Renal pelvis (tissue), 1 donor: ENCODE measurements at regions not wholly inside any gene's neighbourhood (a gene's known extent, or its start where the extent isn't known, plus 50 kb on each side); places are given as distances from the start of the nearest gene placed in this dataset.

Source experiments
- DNase-seq: peaks from one replicate; pipeline ENCODE4 v3.0.0-alpha.2; 2013

DNA sequence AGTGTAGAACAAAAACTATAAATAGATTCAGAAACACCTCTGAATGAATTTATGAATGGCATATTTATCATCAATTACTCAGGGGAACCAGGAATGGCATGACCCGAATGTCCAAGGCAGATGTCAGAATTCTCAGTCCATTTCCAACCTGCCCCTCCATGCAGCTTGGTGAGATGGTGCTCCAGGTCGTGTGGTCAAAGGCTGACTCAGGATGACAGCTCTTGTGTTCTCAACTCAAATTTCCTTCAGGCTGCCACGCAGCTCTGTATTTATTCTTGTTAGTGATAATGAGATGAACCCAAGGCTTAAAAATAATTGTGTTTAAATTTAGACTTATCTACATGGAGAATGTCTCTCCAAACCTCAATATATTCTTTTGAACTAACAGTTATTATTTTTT lies 146.9 kb downstream of the METTL4 start:
- DNase-seq, result no peak

GRCh38 chr18:2425426-2426317 lies 145.6 kb downstream of the METTL4 start:
- DNase-seq, result no peak

- DNase-seq, result no peak
These were observed 141.1 kb downstream of the METTL4 start for GRCh38 chr18:2430191-2430590.

DNA sequence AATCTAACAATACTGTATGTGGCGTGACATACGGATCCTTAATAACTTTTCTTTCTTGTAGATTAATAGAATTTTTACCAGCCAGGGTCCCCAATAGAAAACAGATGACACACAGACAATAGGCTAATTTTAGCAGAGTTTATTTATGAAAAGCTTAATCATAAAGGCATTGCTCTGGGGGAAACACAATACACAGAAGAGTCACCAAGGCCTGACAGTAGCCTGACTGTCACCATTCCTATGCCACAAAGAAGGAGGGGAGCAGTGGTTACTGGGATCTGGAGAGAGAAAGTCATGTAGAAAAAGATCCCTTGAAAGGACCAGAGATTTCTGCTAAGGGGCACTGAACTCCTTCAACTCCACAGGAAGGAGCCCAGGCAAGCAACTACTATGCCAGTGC lies 139.5 kb downstream of the METTL4 start:
- DNase-seq, result no peak

GRCh38 chr18:2433366-2433765 lies 137.9 kb downstream of the METTL4 start:
- no peak for DNase-seq

- DNase-seq, result no peak
These were observed 129.8 kb downstream of the METTL4 start for GRCh38 chr18:2441544-2441943.

GRCh38 chr18:2442006-2442405 lies 129.3 kb downstream of the METTL4 start:
- DNase-seq, result no peak

- DNase-seq, result no peak
These were observed 128.5 kb downstream of the METTL4 start for GRCh38 chr18:2442726-2443275.

DNA sequence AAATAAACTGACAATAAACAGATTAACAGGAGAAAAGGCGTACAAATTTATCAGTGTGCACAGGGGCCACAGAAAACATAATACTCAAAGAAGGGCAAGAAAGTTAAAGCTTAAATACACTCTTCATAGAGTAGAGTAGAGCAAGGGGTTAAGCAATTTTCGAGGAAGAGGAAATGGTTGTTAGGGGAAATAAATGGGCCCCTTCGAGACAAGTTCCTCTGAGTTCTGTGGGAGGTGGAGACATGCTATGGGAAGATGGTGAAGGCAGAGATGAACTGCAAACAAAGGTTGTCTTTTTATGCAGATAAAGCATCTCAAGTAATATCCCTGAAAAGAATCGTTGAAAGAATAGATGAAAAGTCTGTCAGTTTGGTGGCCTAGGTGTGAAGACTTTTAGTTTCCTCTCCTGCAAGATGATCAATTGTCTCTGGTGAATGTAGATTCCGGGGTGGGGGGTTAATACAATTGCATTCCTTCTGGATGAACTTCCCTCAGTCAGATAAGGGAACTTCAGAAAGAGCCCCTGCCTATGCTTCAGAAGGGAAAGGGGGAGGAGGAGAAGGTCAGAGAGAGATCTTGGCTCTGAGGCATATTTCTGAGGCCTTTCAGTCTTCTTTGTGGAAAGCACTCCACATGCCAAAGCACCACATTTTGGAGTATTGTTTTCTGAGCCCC lies 127.0 kb downstream of the METTL4 start:
- no peak for DNase-seq

GRCh38 chr18:2448565-2449151 lies 122.6 kb downstream of the METTL4 start:
- no peak for DNase-seq

GRCh38 chr18:2451556-2451955 lies 119.7 kb downstream of the METTL4 start:
- DNase-seq, result peak; percentile 9

DNA sequence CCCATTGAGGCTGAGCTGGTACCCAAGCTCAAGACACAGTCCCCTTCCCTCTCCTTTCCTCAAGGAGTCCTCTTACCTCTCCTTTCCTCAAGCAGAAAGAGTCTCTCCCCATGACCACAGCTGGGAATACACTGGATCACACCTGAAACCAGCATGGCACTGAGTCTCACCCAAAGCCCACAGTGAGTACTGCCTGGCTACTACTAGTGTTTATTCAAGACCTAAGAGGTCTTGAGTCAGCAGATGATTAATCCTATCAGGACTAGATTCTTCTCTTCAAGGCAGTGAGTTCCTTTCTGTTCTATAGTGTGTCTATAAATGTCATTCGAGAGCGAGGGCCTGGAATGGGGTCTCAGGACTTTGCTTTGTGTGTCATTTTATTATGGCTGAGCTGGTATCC lies 111.4 kb downstream of the METTL4 start:
- no peak for DNase-seq

DNA sequence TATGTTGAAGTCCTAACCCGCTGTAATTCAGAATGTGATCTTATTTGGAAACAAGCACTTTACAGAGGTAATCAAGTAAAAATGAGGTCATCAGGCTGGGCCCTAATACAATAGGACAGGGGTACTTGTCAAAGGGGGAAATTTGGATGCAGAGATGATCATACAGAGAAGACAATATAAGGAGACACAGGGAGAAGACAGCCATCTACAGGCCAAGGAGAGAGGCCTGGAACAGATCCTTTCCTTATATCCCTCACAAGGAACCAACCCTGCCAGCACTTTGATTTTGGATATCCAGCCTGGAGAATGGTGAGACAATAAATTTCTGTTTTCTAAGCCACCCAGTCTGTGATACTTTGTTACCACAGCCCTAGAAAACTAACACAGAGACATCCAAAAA lies 104.3 kb downstream of the METTL4 start:
- no peak for DNase-seq

DNA sequence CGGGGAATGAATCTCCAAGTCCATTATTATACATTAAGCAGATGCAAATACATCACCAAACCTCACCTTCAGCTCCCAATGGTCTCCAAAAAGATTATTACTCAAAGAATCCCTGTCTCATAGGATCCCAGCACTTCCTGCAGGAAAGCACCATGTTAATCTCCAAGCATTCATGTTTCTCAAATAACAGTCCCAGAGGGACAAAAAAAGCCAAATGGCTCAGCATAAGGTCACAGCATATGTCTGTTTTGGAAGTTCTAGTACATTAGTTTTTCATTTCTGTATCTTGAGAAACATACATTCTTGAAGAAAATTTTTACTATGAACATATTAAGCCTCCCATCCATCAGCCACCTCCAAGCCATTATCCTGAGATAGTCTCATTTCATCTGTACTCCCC lies 103.3 kb downstream of the METTL4 start:
- no peak for DNase-seq

DNA sequence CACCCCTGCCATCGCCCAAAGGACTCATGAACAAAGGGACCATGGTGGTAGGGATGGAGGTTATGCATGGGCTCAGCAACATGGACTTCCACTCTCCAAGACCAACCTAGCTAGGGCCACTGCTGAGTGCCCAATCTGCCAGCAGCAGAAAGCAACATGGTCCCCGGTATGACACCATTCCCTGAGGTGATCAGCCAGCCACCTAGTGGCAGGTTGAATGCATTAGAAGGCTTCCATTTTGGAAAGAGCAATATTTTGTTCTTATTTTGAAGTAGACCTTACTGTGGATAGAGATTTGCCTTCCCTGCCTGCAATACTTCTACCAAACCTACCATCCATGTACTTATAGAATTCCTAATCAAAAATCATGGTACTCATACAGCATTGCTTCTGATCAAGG lies 99.8 kb downstream of the METTL4 start:
- DNase-seq, result no peak

DNA sequence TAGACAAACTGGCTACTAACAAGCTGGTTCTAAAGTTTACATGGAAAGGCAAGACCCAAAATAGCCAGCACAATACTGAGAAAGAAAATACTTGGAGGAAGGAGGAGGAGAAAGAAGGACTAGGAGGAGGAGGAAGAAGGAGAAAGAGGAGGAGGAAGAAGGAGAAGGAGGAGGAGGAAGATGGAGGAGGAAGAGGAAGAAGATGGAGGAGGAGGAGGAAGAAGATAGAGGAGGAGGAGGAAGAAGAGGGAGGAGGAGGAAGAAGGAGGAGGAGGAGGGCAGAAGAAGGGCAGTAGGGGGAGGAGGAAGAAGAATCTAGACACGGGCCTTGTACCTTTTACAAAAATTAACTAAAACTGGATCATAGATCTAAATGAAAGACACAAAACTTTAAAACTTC lies 92.6 kb downstream of the METTL4 start:
- DNase-seq, result no peak

GRCh38 chr18:2480536-2480935 lies 90.8 kb downstream of the METTL4 start:
- no peak for DNase-seq

DNA sequence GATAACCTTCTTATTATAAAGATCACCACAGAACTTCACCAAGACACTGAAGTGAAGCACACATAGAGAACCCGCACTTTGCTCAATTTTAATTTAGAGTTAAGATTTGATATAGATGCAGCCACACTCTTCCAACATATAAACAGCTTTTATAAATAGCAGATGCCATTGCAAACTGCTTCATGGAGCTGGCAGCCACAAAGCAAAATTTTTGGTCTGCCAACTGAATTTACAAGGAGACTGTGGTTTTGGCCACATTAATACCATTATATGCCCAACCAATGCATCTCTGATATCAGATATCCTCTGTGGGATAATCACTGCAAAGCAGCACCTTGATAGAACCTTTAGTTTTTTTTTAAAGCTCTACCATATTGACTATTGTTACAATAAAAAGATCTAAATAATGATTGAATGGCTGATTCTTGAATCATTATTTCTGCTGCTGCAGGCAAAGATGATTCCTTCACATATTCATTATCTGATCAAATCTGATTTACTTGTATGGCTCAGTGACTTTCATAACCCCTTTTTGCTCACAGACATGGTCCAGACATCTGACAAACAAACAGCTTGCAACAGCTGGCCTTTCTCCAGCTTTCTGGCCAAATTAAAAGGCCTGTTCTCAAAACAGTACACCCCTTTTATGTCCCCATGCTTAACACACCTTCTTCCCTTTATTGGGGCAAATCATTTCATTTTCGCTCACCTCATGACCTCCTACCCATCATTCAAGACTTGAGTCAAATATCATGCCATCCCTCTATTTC lies 88.4 kb downstream of the METTL4 start:
- no peak for DNase-seq

GRCh38 chr18:2485983-2486382 lies 85.3 kb downstream of the METTL4 start:
- DNase-seq, result peak; percentile 69

- no peak for DNase-seq
These were observed 84.9 kb downstream of the METTL4 start for GRCh38 chr18:2486426-2486825.
